Esophagus squamous epithelium (tissue), 4 donors: ENCODE measurements at regions not wholly inside any gene's neighbourhood (a gene's known extent, or its start where the extent isn't known, plus 50 kb on each side); places are given as distances from the start of the nearest gene placed in this dataset.

ENCODE experiments used
- CTCF ChIP-seq, 6 experiments: fragments of 450-650 bp in 4 of 6; fragments of 200-600 bp in 2 of 6; sonication (generic) in 2 of 6; IDR thresholded peaks; one replicate each; pipeline ENCODE4 v1.5.1; 2016 to 2019; ENCODE audit warnings: antibody characterized with exemption in 6 of 6, mild to moderate bottlenecking in 4 of 6, moderate library complexity in 4 of 6
- POLR2A ChIP-seq, 4 donors: fragments of 450-650 bp; IDR thresholded peaks; one replicate each; pipeline ENCODE4 v1.6.1; 2017; ENCODE audit warnings: antibody characterized with exemption in 4 of 4, mild to moderate bottlenecking in 4 of 4, moderate library complexity in 3 of 4

DNA sequence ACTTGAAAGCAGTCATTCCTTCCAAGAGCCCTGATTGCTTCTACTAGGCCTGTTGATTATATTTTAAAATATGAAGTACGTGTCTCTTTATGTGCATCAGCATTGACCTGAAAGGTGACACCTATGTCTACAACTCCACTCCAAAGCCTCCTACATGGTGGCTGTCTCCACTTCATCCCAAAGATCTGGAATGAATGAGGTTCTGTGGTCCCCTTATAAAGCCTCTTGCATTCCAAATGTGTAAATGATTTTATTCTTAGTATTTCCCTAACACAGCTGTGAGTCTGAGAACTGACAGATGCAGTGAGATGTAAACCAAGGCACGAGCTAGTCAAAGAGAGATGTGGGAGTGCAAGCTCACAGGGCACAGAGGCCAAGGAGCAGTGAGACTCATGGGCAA lies 176.0 kb upstream of the SVIL start:
- TF ChIP-seq CTCF (IDR thresholded peaks at IDR 0.05) (no peak), POLR2A (IDR thresholded peaks at IDR 0.05) (no peak)
